ENCODE measurements at regions not wholly inside any gene's neighbourhood (a gene's known extent, or its start where the extent isn't known, plus 50 kb on each side); places are given as distances from the start of the nearest gene placed in this dataset.

- Histone ChIP-seq H3K9ac (ENCODE audit: low read length in 3 of 3) (no peak overlapping the region), H3K9me3 (ENCODE audit: control insufficient read depth in 2 of 3, insufficient read depth in 1 of 3, low read length in 3 of 3) (no peaks in the 10 kb centered on the region), H3K4me3 (ENCODE audit: low read length in 3 of 3) (no peak overlapping the region), H3K27ac (ENCODE audit: low read depth in 2 of 2, low read length in 2 of 2) (no peak overlapping the region), H3K27me3 (ENCODE audit: control insufficient read depth, insufficient read depth, low read length) (no peaks in the 10 kb centered on the region), H3K36me3 (ENCODE audit: control insufficient read depth in 2 of 3, insufficient read depth in 3 of 3, low read length in 3 of 3) (no peaks in the 10 kb centered on the region), H3K4me1 (ENCODE audit: control insufficient read depth in 2 of 3, insufficient read depth in 2 of 3, low read depth in 1 of 3, low read length in 3 of 3) (no peaks in the 10 kb centered on the region)
- no peak for TF ChIP-seq CTCF (IDR thresholded peaks at IDR 0.05; ENCODE audit: borderline replicate concordance, extremely low read depth, insufficient read depth)
- FAIRE-seq (no peak), DNase-seq (peak in 2 of 5 donors; percentile 14 to 37)
- intact Hi-C loops (cut with DNase I) = no loop called here
These were observed 685.0 kb downstream of the ADGRL2 start for GRCh38 chr1:82485591-82486369.

GRCh38 chr1:82483146-82483545 is 682.4 kb downstream of the ADGRL2 start:
- TF ChIP-seq CTCF (IDR thresholded peaks at IDR 0.05; ENCODE audit: borderline replicate concordance, extremely low read depth, insufficient read depth) = no peak
- no peak for DNase-seq
- no peak overlapping the region for H3K4me3 ChIP-seq (ENCODE audit: low read length in 3 of 3)
- no peaks in the 10 kb centered on the region for H3K27me3 ChIP-seq (ENCODE audit: control insufficient read depth, insufficient read depth, low read length)
- no peaks in the 10 kb centered on the region for H3K36me3 ChIP-seq (ENCODE audit: control insufficient read depth in 2 of 3, insufficient read depth in 3 of 3, low read length in 3 of 3)
- H3K9me3 ChIP-seq (ENCODE audit: control insufficient read depth in 2 of 3, insufficient read depth in 1 of 3, low read length in 3 of 3) = no peaks in the 10 kb centered on the region
- intact Hi-C loops (cut with DNase I) = no loop called here
- H3K27ac ChIP-seq (ENCODE audit: low read depth in 2 of 2, low read length in 2 of 2) = no peak overlapping the region
- H3K9ac ChIP-seq (ENCODE audit: low read length in 3 of 3) = no peak overlapping the region
- no peaks in the 10 kb centered on the region for H3K4me1 ChIP-seq (ENCODE audit: control insufficient read depth in 2 of 3, insufficient read depth in 2 of 3, low read depth in 1 of 3, low read length in 3 of 3)
- no peak for FAIRE-seq

GRCh38 chr1:82478916-82479315 is 678.2 kb downstream of the ADGRL2 start:
- no peaks in the 10 kb centered on the region for H3K9me3 ChIP-seq (ENCODE audit: control insufficient read depth in 2 of 3, insufficient read depth in 1 of 3, low read length in 3 of 3)
- DNase-seq (no peak), FAIRE-seq (no peak)
- no peak overlapping the region for H3K4me3 ChIP-seq (ENCODE audit: low read length in 3 of 3)
- no peaks in the 10 kb centered on the region for H3K4me1 ChIP-seq (ENCODE audit: control insufficient read depth in 2 of 3, insufficient read depth in 2 of 3, low read depth in 1 of 3, low read length in 3 of 3)
- TF ChIP-seq CTCF (IDR thresholded peaks at IDR 0.05; ENCODE audit: borderline replicate concordance, extremely low read depth, insufficient read depth) = no peak
- intact Hi-C loops (cut with DNase I) = no loop called here
- no peaks in the 10 kb centered on the region for H3K36me3 ChIP-seq (ENCODE audit: control insufficient read depth in 2 of 3, insufficient read depth in 3 of 3, low read length in 3 of 3)
- no peaks in the 10 kb centered on the region for H3K27me3 ChIP-seq (ENCODE audit: control insufficient read depth, insufficient read depth, low read length)
- H3K9ac ChIP-seq (ENCODE audit: low read length in 3 of 3) = no peak overlapping the region
- H3K27ac ChIP-seq (ENCODE audit: low read depth in 2 of 2, low read length in 2 of 2) = no peak overlapping the region
